PFSK-1 (cell line): ENCODE measurements at regions not wholly inside any gene's neighbourhood (a gene's known extent, or its start where the extent isn't known, plus 50 kb on each side); places are given as distances from the start of the nearest gene placed in this dataset.

Source experiments
- FOXP2 ChIP-seq: optimal IDR thresholded peaks from 2 replicates; pipeline ENCODE3; 2011; ENCODE audit warnings: borderline replicate concordance, control low read depth, inconsistent platforms; ENCODE audit not compliant: insufficient read depth; ENCODE audit errors: extremely low read length, extremely low read depth
- POLR2AphosphoS5 ChIP-seq: IDR thresholded peaks from 2 replicates; pipeline ENCODE4 v1.6.1; 2012; ENCODE audit warnings: low read depth, mild to moderate bottlenecking, control low read depth, low read length, moderate library complexity
- SIN3A ChIP-seq: IDR thresholded peaks from 2 replicates; pipeline ENCODE4 v1.6.1; 2012; ENCODE audit warnings: mild to moderate bottlenecking, low read length, moderate library complexity, borderline replicate concordance; ENCODE audit not compliant: insufficient read depth
- TAF1 ChIP-seq: IDR thresholded peaks from 2 replicates; pipeline ENCODE4 v1.6.1; 2012; ENCODE audit warnings: low read length, control low read depth, borderline replicate concordance; ENCODE audit not compliant: insufficient read depth
- TF ChIP-seq, protein P1 (sequence below), 2 experiments: IDR thresholded peaks; 2 replicates each; pipeline versions ENCODE4 v1.6.1 to v1.8.0; 2011 to 2012; ENCODE audit warnings: low read depth in 2 of 2, low read length in 2 of 2, control low read depth in 1 of 2, inconsistent platforms in 1 of 2, mild to moderate bottlenecking in 1 of 2, moderate library complexity in 1 of 2; ENCODE audit not compliant: insufficient read depth in 1 of 2

DNA sequence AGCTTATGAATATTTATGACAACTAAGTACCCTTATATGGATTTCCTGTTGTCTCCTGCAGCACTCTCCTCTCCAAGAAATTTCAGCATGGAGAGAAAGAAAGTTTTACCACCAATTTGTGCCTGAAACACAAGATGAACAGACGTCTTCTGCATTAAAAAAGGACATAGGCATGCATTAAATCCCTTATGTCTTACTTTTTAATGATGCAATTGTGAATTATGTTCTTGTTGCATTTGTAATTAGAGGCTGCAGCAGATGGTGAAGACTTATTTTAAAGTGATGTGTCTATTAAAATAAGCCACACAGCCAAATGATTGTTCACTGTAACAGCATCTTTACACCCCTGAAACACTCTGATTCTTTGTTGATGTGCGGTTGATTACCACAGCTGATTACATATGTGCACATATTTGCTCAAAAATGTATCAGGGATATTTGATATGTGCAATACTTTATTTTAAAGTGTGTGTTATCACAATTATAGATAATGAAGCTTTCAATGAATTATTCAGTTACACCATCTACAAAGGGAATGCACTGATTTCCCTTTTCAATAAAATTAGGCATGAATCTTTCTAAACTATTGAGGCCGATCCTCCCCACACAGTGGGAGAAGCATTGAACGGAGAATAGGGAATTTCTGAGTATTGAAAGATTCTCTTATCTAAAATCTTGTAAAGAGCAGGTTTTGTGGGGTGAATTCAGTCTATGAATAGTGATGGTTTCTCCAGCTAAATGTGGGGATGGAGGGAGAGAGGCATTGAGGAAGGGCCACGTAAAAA is 585.1 kb downstream of the SLC4A3 start:
- TF ChIP-seq, protein P1, sequence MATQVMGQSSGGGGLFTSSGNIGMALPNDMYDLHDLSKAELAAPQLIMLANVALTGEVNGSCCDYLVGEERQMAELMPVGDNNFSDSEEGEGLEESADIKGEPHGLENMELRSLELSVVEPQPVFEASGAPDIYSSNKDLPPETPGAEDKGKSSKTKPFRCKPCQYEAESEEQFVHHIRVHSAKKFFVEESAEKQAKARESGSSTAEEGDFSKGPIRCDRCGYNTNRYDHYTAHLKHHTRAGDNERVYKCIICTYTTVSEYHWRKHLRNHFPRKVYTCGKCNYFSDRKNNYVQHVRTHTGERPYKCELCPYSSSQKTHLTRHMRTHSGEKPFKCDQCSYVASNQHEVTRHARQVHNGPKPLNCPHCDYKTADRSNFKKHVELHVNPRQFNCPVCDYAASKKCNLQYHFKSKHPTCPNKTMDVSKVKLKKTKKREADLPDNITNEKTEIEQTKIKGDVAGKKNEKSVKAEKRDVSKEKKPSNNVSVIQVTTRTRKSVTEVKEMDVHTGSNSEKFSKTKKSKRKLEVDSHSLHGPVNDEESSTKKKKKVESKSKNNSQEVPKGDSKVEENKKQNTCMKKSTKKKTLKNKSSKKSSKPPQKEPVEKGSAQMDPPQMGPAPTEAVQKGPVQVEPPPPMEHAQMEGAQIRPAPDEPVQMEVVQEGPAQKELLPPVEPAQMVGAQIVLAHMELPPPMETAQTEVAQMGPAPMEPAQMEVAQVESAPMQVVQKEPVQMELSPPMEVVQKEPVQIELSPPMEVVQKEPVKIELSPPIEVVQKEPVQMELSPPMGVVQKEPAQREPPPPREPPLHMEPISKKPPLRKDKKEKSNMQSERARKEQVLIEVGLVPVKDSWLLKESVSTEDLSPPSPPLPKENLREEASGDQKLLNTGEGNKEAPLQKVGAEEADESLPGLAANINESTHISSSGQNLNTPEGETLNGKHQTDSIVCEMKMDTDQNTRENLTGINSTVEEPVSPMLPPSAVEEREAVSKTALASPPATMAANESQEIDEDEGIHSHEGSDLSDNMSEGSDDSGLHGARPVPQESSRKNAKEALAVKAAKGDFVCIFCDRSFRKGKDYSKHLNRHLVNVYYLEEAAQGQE (IDR thresholded peaks at IDR 0.05; ENCODE audit: insufficient read depth in 1 of 2, low read depth in 2 of 2, low read length in 2 of 2): no peak
- TF ChIP-seq SIN3A (no peak), POLR2AphosphoS5 (no peak), FOXP2 (no peak), TAF1 (no peak)

DNA sequence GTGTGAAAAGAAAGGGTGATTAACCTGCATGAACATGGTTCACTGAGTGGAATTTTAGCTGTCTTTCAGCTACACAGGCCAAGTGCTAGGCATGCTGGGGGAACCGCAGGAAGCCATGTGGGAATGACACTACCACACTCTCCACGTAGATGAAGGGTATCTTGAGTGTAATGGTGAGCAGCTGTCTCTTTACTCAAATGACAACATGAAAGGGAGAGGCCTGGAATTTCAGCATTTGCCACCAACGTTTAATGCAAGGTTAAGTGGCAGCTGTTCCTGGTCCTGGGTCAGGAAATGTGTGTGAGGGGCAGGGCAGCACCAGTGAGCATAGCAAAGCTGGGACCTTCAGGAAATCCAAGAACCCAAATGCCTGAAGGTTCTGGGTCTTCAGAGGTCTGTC is 588.4 kb downstream of the SLC4A3 start:
- TF ChIP-seq, protein P1 (IDR thresholded peaks at IDR 0.05; ENCODE audit: insufficient read depth in 1 of 2, low read depth in 2 of 2, low read length in 2 of 2): no peak
- TF ChIP-seq SIN3A (no peak), FOXP2 (no peak), POLR2AphosphoS5 (no peak), TAF1 (no peak)

DNA sequence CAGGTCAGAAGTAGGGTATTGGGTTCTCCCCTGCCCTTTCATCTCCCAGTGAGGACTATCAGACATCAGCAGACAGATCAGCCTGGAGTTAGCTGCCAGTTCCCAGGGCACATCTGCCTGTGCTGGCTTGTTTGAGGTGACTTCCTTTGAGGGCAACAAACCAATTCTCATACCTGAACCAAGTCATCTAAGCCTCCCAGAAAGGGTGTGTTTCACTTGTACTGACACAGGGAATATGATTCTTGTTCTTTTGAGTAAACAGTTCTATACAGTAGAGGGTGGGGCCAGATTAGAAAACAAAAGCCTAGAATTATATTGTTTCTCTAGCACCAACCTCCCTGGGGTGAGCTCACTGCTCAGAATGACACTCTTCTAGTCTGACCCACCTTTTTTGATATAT is 591.9 kb downstream of the SLC4A3 start:
- TF ChIP-seq, protein P1 (IDR thresholded peaks at IDR 0.05; ENCODE audit: insufficient read depth in 1 of 2, low read depth in 2 of 2, low read length in 2 of 2): no peak
- TF ChIP-seq TAF1 (no peak), FOXP2 (no peak), POLR2AphosphoS5 (no peak), SIN3A (no peak)

DNA sequence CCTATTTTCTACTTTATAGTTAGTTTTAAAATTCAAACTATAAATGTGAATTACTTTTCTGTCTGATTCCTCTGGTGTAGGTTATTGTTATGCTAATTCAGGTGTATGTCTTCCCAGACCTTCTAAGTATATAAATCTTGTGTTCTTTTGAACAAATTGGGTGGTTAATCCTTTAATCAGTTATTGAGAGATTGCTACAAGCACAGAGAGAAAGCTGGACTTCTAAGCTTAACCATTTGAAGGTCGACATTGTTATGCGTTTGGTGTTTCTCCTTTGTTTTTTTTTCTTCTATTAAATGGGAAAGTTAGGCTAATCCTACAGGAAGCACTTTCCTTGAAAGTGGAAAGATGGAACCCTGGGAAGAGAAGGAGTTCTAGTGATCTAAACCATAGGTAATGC is 592.6 kb downstream of the SLC4A3 start:
- TF ChIP-seq SIN3A (no peak), FOXP2 (no peak), TAF1 (no peak), POLR2AphosphoS5 (no peak)
- TF ChIP-seq, protein P1 (IDR thresholded peaks at IDR 0.05; ENCODE audit: insufficient read depth in 1 of 2, low read depth in 2 of 2, low read length in 2 of 2): no peak

DNA sequence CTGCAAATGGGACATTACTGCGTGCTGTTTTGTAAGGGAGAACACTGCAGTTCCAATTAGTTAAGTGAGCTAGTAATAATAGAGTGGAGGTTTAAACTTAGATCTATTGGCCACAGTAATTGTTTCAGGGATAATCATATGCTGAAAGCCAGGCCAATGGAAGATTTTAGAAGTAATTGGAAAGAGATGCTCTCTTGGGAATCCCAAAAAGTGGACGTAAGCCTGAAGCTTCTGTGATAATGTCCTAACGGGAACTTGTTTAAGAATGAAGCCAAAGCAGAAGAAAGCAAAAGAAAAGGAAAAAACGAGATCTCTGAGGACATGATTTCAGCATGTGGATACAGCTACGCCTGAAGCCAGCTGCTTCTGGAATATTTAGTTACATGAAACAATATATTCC is 594.6 kb downstream of the SLC4A3 start:
- TF ChIP-seq, protein P1 (IDR thresholded peaks at IDR 0.05; ENCODE audit: insufficient read depth in 1 of 2, low read depth in 2 of 2, low read length in 2 of 2): no peak
- TF ChIP-seq TAF1: no peak
- TF ChIP-seq FOXP2: no peak
- TF ChIP-seq SIN3A: no peak
- no peak for TF ChIP-seq POLR2AphosphoS5
